ENCODE measurements at regions not wholly inside any gene's neighbourhood (a gene's known extent, or its start where the extent isn't known, plus 50 kb on each side); places are given as distances from the start of the nearest gene placed in this dataset.

DNA sequence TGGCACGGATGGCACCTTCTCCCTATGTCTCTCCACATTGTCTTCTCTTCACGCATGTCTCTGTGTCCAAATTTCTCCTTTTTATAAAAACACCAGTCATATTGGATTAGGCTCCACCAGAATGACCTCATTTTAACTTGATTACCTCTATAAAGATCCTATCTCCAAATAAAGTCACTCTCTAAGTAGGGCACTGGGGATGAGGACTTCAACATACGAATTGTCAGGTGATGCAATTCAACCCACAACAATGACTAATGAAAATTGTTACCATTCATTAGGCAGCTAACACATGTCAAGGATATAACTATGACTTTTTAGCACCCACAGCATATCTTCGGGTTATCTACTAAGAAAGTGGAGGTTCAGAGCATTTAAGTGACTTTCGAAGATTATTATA lies 55.5 kb upstream of the USP47 start:
- H3K4me1 Mint-ChIP-seq: no peaks in the 10 kb centered on the region
- no peak overlapping the region for H3K4me3 Mint-ChIP-seq
- TF ChIP-seq, protein P1, sequence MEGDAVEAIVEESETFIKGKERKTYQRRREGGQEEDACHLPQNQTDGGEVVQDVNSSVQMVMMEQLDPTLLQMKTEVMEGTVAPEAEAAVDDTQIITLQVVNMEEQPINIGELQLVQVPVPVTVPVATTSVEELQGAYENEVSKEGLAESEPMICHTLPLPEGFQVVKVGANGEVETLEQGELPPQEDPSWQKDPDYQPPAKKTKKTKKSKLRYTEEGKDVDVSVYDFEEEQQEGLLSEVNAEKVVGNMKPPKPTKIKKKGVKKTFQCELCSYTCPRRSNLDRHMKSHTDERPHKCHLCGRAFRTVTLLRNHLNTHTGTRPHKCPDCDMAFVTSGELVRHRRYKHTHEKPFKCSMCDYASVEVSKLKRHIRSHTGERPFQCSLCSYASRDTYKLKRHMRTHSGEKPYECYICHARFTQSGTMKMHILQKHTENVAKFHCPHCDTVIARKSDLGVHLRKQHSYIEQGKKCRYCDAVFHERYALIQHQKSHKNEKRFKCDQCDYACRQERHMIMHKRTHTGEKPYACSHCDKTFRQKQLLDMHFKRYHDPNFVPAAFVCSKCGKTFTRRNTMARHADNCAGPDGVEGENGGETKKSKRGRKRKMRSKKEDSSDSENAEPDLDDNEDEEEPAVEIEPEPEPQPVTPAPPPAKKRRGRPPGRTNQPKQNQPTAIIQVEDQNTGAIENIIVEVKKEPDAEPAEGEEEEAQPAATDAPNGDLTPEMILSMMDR (IDR thresholded peaks at IDR 0.05): no peak
- no peak for TF ChIP-seq EZH2 (IDR thresholded peaks at IDR 0.05; ENCODE audit: borderline replicate concordance, insufficient read depth, low read depth, low read length, poor library complexity, severe bottlenecking)
- H3K9ac ChIP-seq (ENCODE audit: low read length): no peak overlapping the region
- 90% methylated on average over 2 of the region's 5 CpGs for WGBS (ENCODE audit: insufficient coverage)
- POLR2A ChIA-PET: no interaction called here
- intact Hi-C loops (cut with micrococcal nuclease): loop anchor here (5.0 kb wide), 1 partner anchor 1014 kb away; no protein-coding TSS in a partner anchor
- no peaks in the 10 kb centered on the region for H4K20me1 ChIP-seq (ENCODE audit: control insufficient read depth, insufficient read depth, low read length, poor library complexity, severe bottlenecking)
- no peak overlapping the region for H3K27ac ChIP-seq (ENCODE audit: low read length in 2 of 2)
- peaks cover 39% of the 10 kb centered on the region for H3K27me3 Mint-ChIP-seq
- CTCF ChIA-PET: interaction anchor here (1.2 to 5.4 kb wide), 3 partner anchors 13 to 760 kb away, joined by 4 to 106 read pairs (median 70); no protein-coding TSS in a partner anchor
- H3K79me2 ChIP-seq (ENCODE audit: control insufficient read depth, insufficient read depth, low read length): no peaks in the 10 kb centered on the region
- ATAC-seq (ENCODE audit: low read depth) (no peak), DNase-seq (no peak)
- H2AFZ ChIP-seq (ENCODE audit: insufficient read depth, low read depth, low read length, poor library complexity, severe bottlenecking): no peak overlapping the region
- H3K4me2 ChIP-seq (replicated peaks; ENCODE audit: low read depth, low read length, poor library complexity, severe bottlenecking): no peak overlapping the region
- no peaks in the 10 kb centered on the region for H3K4me1 ChIP-seq (ENCODE audit: control insufficient read depth in 2 of 2, insufficient read depth in 2 of 2, low read length in 2 of 2)
- H3K4me3 ChIP-seq (ENCODE audit: control extremely low read depth in 1 of 5, extremely low read depth in 1 of 5, insufficient read depth in 1 of 5, low read depth in 2 of 5, low read length in 4 of 5): no peak overlapping the region
- no peak overlapping the region for H3K27ac Mint-ChIP-seq
- no peaks in the 10 kb centered on the region for H3K9me3 ChIP-seq (ENCODE audit: control extremely low read depth in 1 of 3, control insufficient read depth in 2 of 3, insufficient read depth in 1 of 3, low read length in 2 of 3)
- no peaks in the 10 kb centered on the region for H3K9me3 Mint-ChIP-seq (ENCODE audit: insufficient read depth)
- H3K27me3 ChIP-seq (replicated peaks in 1 of 4; ENCODE audit: control extremely low read depth in 1 of 4, control insufficient read depth in 3 of 4, insufficient read depth in 4 of 4, low read length in 3 of 4): peaks cover 0 to 10% (median 3%) of the 10 kb centered on the region in 4 experiments
- H3K36me3 ChIP-seq (replicated peaks in 1 of 2; ENCODE audit: control extremely low read depth in 1 of 2, control insufficient read depth in 1 of 2, extremely low read depth in 1 of 2, insufficient read depth in 2 of 2, low read length in 1 of 2): no peaks in the 10 kb centered on the region

GRCh38 chr11:11782532-11783110 lies 59.2 kb upstream of the USP47 start:
- Histone ChIP-seq H3K36me3 (replicated peaks in 1 of 2; ENCODE audit: control extremely low read depth in 1 of 2, control insufficient read depth in 1 of 2, extremely low read depth in 1 of 2, insufficient read depth in 2 of 2, low read length in 1 of 2) (no peaks in the 10 kb centered on the region), H3K4me3 (ENCODE audit: control extremely low read depth in 1 of 5, extremely low read depth in 1 of 5, insufficient read depth in 1 of 5, low read depth in 2 of 5, low read length in 4 of 5) (no peak overlapping the region), H3K4me2 (replicated peaks; ENCODE audit: low read depth, low read length, poor library complexity, severe bottlenecking) (no peak overlapping the region), H4K20me1 (ENCODE audit: control insufficient read depth, insufficient read depth, low read length, poor library complexity, severe bottlenecking) (no peaks in the 10 kb centered on the region), H3K27ac (ENCODE audit: low read length in 2 of 2) (no peak overlapping the region), H3K9me3 (ENCODE audit: control extremely low read depth in 1 of 3, control insufficient read depth in 2 of 3, insufficient read depth in 1 of 3, low read length in 2 of 3) (no peaks in the 10 kb centered on the region), H2AFZ (ENCODE audit: insufficient read depth, low read depth, low read length, poor library complexity, severe bottlenecking) (no peak overlapping the region), H3K9ac (ENCODE audit: low read length) (no peak overlapping the region), H3K79me2 (ENCODE audit: control insufficient read depth, insufficient read depth, low read length) (no peaks in the 10 kb centered on the region), H3K4me1 (ENCODE audit: control insufficient read depth in 2 of 2, insufficient read depth in 2 of 2, low read length in 2 of 2) (no peaks in the 10 kb centered on the region), H3K27me3 (replicated peaks in 1 of 4; ENCODE audit: control extremely low read depth in 1 of 4, control insufficient read depth in 3 of 4, insufficient read depth in 4 of 4, low read length in 3 of 4) (peaks cover 0 to 16% (median 5%) of the 10 kb centered on the region in 4 experiments)
- H3K27ac Mint-ChIP-seq: no peak overlapping the region
- ChIA-PET POLR2A (no interaction called here), CTCF (interaction anchor here (1.0 kb wide), 1 partner anchor 736 kb away, joined by 3 read pairs; no protein-coding TSS in a partner anchor)
- intact Hi-C loops (cut with micrococcal nuclease): no loop called here
- H3K9me3 Mint-ChIP-seq (ENCODE audit: insufficient read depth): no peaks in the 10 kb centered on the region
- no peak overlapping the region for H3K4me3 Mint-ChIP-seq
- ATAC-seq (ENCODE audit: low read depth) (no peak), DNase-seq (no peak)
- peaks cover 49% of the 10 kb centered on the region for H3K27me3 Mint-ChIP-seq
- no peak for TF ChIP-seq EZH2 (IDR thresholded peaks at IDR 0.05; ENCODE audit: borderline replicate concordance, insufficient read depth, low read depth, low read length, poor library complexity, severe bottlenecking)
- TF ChIP-seq, protein P1 (IDR thresholded peaks at IDR 0.05): no peak
- H3K4me1 Mint-ChIP-seq: no peaks in the 10 kb centered on the region
- WGBS (ENCODE audit: insufficient coverage): 85% methylated on average over 2 of the region's 3 CpGs

Data from B cell (primary cell).